CD4-positive, CD25-positive, alpha-beta regulatory T cell (primary cell): ENCODE measurements at regions not wholly inside any gene's neighbourhood (a gene's known extent, or its start where the extent isn't known, plus 50 kb on each side); places are given as distances from the start of the nearest gene placed in this dataset.

Experiments
- ATAC-seq, 2 donors: fragments of 150-1000 bp; cut with Tn5 transposase; one replicate each; pipeline ENCODE4 v1.10.0; 2021; ENCODE audit warnings: low read depth in 2 of 2, moderate number of reproducible peaks in 2 of 2, moderate library complexity in 1 of 2
- DNase-seq, 3 donors: peaks; one replicate each; pipeline versions ENCODE4 v3.0.0 to v3.0.0-alpha.2; 2012 to 2022; ENCODE audit warnings: mixed read lengths in 1 of 3
- H3K27ac ChIP-seq: one replicate; pipeline ENCODE4 v1.7.0; 2013; ENCODE audit warnings: mild to moderate bottlenecking, low read length; ENCODE audit not compliant: insufficient read depth, poor library complexity, severe bottlenecking
- H3K27me3 ChIP-seq: one replicate; pipeline ENCODE4 v1.7.0; 2013; ENCODE audit warnings: low read length; ENCODE audit not compliant: control insufficient read depth, insufficient read depth
- H3K36me3 ChIP-seq: one replicate; pipeline ENCODE4 v1.7.0; 2013; ENCODE audit warnings: mild to moderate bottlenecking, low read length, moderate library complexity; ENCODE audit not compliant: control insufficient read depth, insufficient read depth
- H3K4me1 ChIP-seq: 2 replicates; pipeline ENCODE4 v1.7.0; 2013; ENCODE audit warnings: mild to moderate bottlenecking, low read length; ENCODE audit not compliant: insufficient read depth, control insufficient read depth, poor library complexity, severe bottlenecking
- H3K4me3 ChIP-seq: one replicate; pipeline ENCODE4 v1.7.0; 2013; ENCODE audit warnings: low read depth, mild to moderate bottlenecking, low read length, moderate library complexity
- H3K9me3 ChIP-seq, 2 experiments: 1 replicate in 1 of 2; 2 replicates in 1 of 2; pipeline ENCODE4 v1.7.0; 2013; ENCODE audit warnings: low read length in 2 of 2, mild to moderate bottlenecking in 1 of 2, moderate library complexity in 1 of 2; ENCODE audit not compliant: control insufficient read depth in 2 of 2
- H3K27ac Mint-ChIP-seq, 3 donors: one replicate each; pipeline ENCODE4 v1.8.0; 2020 to 2022; ENCODE audit warnings: mild to moderate bottlenecking in 3 of 3, mixed read lengths in 3 of 3, moderate library complexity in 2 of 3
- H3K27me3 Mint-ChIP-seq: one replicate; pipeline ENCODE4 v1.8.0; 2022; ENCODE audit warnings: mild to moderate bottlenecking, mixed read lengths
- H3K36me3 Mint-ChIP-seq: one replicate; pipeline ENCODE4 v1.8.0; 2020; ENCODE audit warnings: mixed read lengths
- H3K4me1 Mint-ChIP-seq, 4 donors: one replicate each; pipeline ENCODE4 v1.8.0; 2020 to 2022; ENCODE audit warnings: mixed read lengths in 4 of 4, mild to moderate bottlenecking in 1 of 4
- H3K4me3 Mint-ChIP-seq, 4 donors: one replicate each; pipeline ENCODE4 v1.8.0; 2020 to 2022; ENCODE audit warnings: mild to moderate bottlenecking in 4 of 4, mixed read lengths in 4 of 4, moderate library complexity in 3 of 4
- H3K9me3 Mint-ChIP-seq, 7 donors: one replicate each; pipeline ENCODE4 v1.8.0; 2020 to 2022; ENCODE audit warnings: mixed read lengths in 7 of 7, mild to moderate bottlenecking in 3 of 7, moderate library complexity in 2 of 7

- H3K27ac ChIP-seq, result no peak overlapping the region
- H3K4me3 ChIP-seq, result no peak overlapping the region
- no peaks in the 10 kb centered on the region for H3K4me1 ChIP-seq
- Mint-ChIP-seq H3K9me3 (peaks cover 0 to 4% (median 0%) of the 10 kb centered on the region in 7 donors), H3K36me3 (no peaks in the 10 kb centered on the region), H3K27ac (no peak overlapping the region), H3K27me3 (peaks cover 7% of the 10 kb centered on the region), H3K4me1 (no peaks in the 10 kb centered on the region), H3K4me3 (no peak overlapping the region)
- no peak for ATAC-seq
- no peaks in the 10 kb centered on the region for H3K27me3 ChIP-seq
- DNase-seq, result no peak
- no peaks in the 10 kb centered on the region for H3K36me3 ChIP-seq
- H3K9me3 ChIP-seq, result no peaks in the 10 kb centered on the region
Measured at GRCh38 chr12:118874698-118875548, 106.4 kb upstream of the SRRM4 start.

- Histone ChIP-seq H3K9me3 (no peaks in the 10 kb centered on the region), H3K4me3 (no peak overlapping the region), H3K36me3 (no peaks in the 10 kb centered on the region), H3K27ac (no peak overlapping the region), H3K4me1 (no peaks in the 10 kb centered on the region), H3K27me3 (no peaks in the 10 kb centered on the region)
- peaks cover 0 to 5% (median 0%) of the 10 kb centered on the region in 7 donors for H3K9me3 Mint-ChIP-seq
- H3K27ac Mint-ChIP-seq, result peak overlapping the region in 1 of 3 donors; percentile 7
- H3K27me3 Mint-ChIP-seq, result peaks cover 4% of the 10 kb centered on the region
- no peak overlapping the region for H3K4me3 Mint-ChIP-seq
- DNase-seq (no peak), ATAC-seq (no peak)
- H3K4me1 Mint-ChIP-seq, result no peaks in the 10 kb centered on the region
- H3K36me3 Mint-ChIP-seq, result no peaks in the 10 kb centered on the region
Measured at GRCh38 chr12:118880720-118881493, 100.4 kb upstream of the SRRM4 start.

GRCh38 chr12:118884226-118884625 is 97.1 kb upstream of the SRRM4 start:
- H3K9me3 ChIP-seq, result no peaks in the 10 kb centered on the region
- H3K4me1 ChIP-seq, result no peaks in the 10 kb centered on the region

GRCh38 chr12:118900993-118901392 is 80.3 kb upstream of the SRRM4 start:
- Mint-ChIP-seq H3K27me3 (no peaks in the 10 kb centered on the region), H3K4me1 (no peaks in the 10 kb centered on the region), H3K4me3 (no peak overlapping the region), H3K36me3 (no peaks in the 10 kb centered on the region), H3K9me3 (peaks cover 0 to 8% (median 4%) of the 10 kb centered on the region in 7 donors), H3K27ac (no peak overlapping the region)
- no peak overlapping the region for H3K4me3 ChIP-seq
- H3K27me3 ChIP-seq, result no peaks in the 10 kb centered on the region
- H3K9me3 ChIP-seq, result no peaks in the 10 kb centered on the region
- ATAC-seq (no peak), DNase-seq (no peak)
- no peaks in the 10 kb centered on the region for H3K36me3 ChIP-seq
- H3K4me1 ChIP-seq, result no peaks in the 10 kb centered on the region
- no peak overlapping the region for H3K27ac ChIP-seq

More at GRCh38 chr12:118884226-118884625, 97.1 kb upstream of the SRRM4 start:
- no peak overlapping the region for H3K4me3 ChIP-seq
- H3K27me3 ChIP-seq, result no peaks in the 10 kb centered on the region
- ATAC-seq (no peak), DNase-seq (no peak)
- no peaks in the 10 kb centered on the region for H3K27me3 Mint-ChIP-seq
- no peaks in the 10 kb centered on the region for H3K36me3 ChIP-seq
- no peaks in the 10 kb centered on the region for H3K4me1 Mint-ChIP-seq
- H3K36me3 Mint-ChIP-seq, result no peaks in the 10 kb centered on the region
- H3K27ac Mint-ChIP-seq, result no peak overlapping the region
- H3K27ac ChIP-seq, result no peak overlapping the region
- peaks cover 0 to 5% (median 0%) of the 10 kb centered on the region in 7 donors for H3K9me3 Mint-ChIP-seq
- H3K4me3 Mint-ChIP-seq, result no peak overlapping the region

GRCh38 chr12:118908811-118909210 is 72.5 kb upstream of the SRRM4 start:
- peaks cover 0 to 8% (median 0%) of the 10 kb centered on the region in 7 donors for H3K9me3 Mint-ChIP-seq

GRCh38 chr12:118912697-118913270 is 68.6 kb upstream of the SRRM4 start:
- H3K36me3 ChIP-seq, result no peaks in the 10 kb centered on the region
- no peak for ATAC-seq
- no peaks in the 10 kb centered on the region for H3K9me3 Mint-ChIP-seq

More at GRCh38 chr12:118908811-118909210, 72.5 kb upstream of the SRRM4 start:
- ATAC-seq (no peak), DNase-seq (no peak)
- H3K4me3 ChIP-seq, result no peak overlapping the region
- no peaks in the 10 kb centered on the region for H3K4me1 ChIP-seq
- Mint-ChIP-seq H3K27me3 (no peaks in the 10 kb centered on the region), H3K27ac (no peak overlapping the region), H3K4me1 (no peaks in the 10 kb centered on the region), H3K36me3 (no peaks in the 10 kb centered on the region), H3K4me3 (no peak overlapping the region)
- no peak overlapping the region for H3K27ac ChIP-seq
- H3K27me3 ChIP-seq, result no peaks in the 10 kb centered on the region
- no peaks in the 10 kb centered on the region for H3K36me3 ChIP-seq
- no peaks in the 10 kb centered on the region for H3K9me3 ChIP-seq

GRCh38 chr12:118921761-118922160 is 59.6 kb upstream of the SRRM4 start:
- Mint-ChIP-seq H3K4me1 (no peaks in the 10 kb centered on the region), H3K27ac (no peak overlapping the region), H3K4me3 (no peak overlapping the region), H3K9me3 (peaks cover 0 to 8% (median 0%) of the 10 kb centered on the region in 7 donors), H3K27me3 (no peaks in the 10 kb centered on the region), H3K36me3 (no peaks in the 10 kb centered on the region)
- H3K27me3 ChIP-seq, result no peaks in the 10 kb centered on the region
- no peaks in the 10 kb centered on the region for H3K36me3 ChIP-seq
- DNase-seq, result no peak
- H3K9me3 ChIP-seq, result no peaks in the 10 kb centered on the region
- no peak overlapping the region for H3K4me3 ChIP-seq
- H3K27ac ChIP-seq, result no peak overlapping the region
- H3K4me1 ChIP-seq, result no peaks in the 10 kb centered on the region
- no peak for ATAC-seq

More at GRCh38 chr12:118912697-118913270, 68.6 kb upstream of the SRRM4 start:
- DNase-seq, result no peak
- no peak overlapping the region for H3K4me3 Mint-ChIP-seq
- no peak overlapping the region for H3K27ac Mint-ChIP-seq
- H3K36me3 Mint-ChIP-seq, result no peaks in the 10 kb centered on the region
- H3K27ac ChIP-seq, result no peak overlapping the region
- no peaks in the 10 kb centered on the region for H3K4me1 Mint-ChIP-seq
- H3K9me3 ChIP-seq, result no peaks in the 10 kb centered on the region
- H3K27me3 Mint-ChIP-seq, result no peaks in the 10 kb centered on the region
- no peaks in the 10 kb centered on the region for H3K27me3 ChIP-seq
- H3K4me3 ChIP-seq, result no peak overlapping the region
- no peaks in the 10 kb centered on the region for H3K4me1 ChIP-seq
